T-helper 2 cell (primary cell): ENCODE measurements at regions not wholly inside any gene's neighbourhood (a gene's known extent, or its start where the extent isn't known, plus 50 kb on each side); places are given as distances from the start of the nearest gene placed in this dataset.
"Not testable (repeated sequence)": the region's sequence is repeated elsewhere in the genome, so short reads cannot be mapped to it uniquely, and the experiment has no call there.

Experiments used
- DNase-seq, 5 experiments: peaks; one replicate each; pipeline versions ENCODE4 v3.0.0 to v3.0.0-alpha.2; 2012 to 2022

- DNase-seq = no peak
These were observed 60.7 kb upstream of the DHRSX start for GRCh38 chrX:2561456-2561855.

- no peak for DNase-seq
These were observed 58.3 kb upstream of the DHRSX start for GRCh38 chrX:2559124-2559523.

- DNase-seq = no peak
These were observed 54.1 kb upstream of the DHRSX start for GRCh38 chrX:2554891-2555290.

GRCh38 chrX:2554066-2554465 is 53.3 kb upstream of the DHRSX start:
- DNase-seq = not testable (repeated sequence)

GRCh38 chrX:2552621-2553201 is 51.9 kb upstream of the DHRSX start:
- DNase-seq = no peak

GRCh38 chrX:2550328-2551020 is 49.7 kb upstream of the DHRSX start:
- DNase-seq = no peak
